ENCODE measurements at regions not wholly inside any gene's neighbourhood (a gene's known extent, or its start where the extent isn't known, plus 50 kb on each side); places are given as distances from the start of the nearest gene placed in this dataset.

- ChIA-PET POLR2A (no interaction called here), CTCF (interaction anchor here (1.2 kb wide), 1 partner anchor 191 kb away, joined by 4 read pairs; no protein-coding TSS in a partner anchor)
- FAIRE-seq, result no peak
- Histone ChIP-seq H3K4me3 (replicated peaks in 1 of 3; ENCODE audit: insufficient read depth in 1 of 3, low read depth in 1 of 3, low read length in 3 of 3) (no peak overlapping the region), H2AFZ (ENCODE audit: low read depth, low read length) (no peak overlapping the region), H3K27me3 (ENCODE audit: control insufficient read depth in 2 of 2, insufficient read depth in 2 of 2, low read length in 2 of 2) (no peaks in the 10 kb centered on the region), H3K9me3 (replicated peaks; ENCODE audit: control insufficient read depth, insufficient read depth, low read length) (no peaks in the 10 kb centered on the region), H3K4me2 (ENCODE audit: insufficient read depth, low read length) (no peak overlapping the region), H4K20me1 (replicated peaks; ENCODE audit: control insufficient read depth, extremely low read depth, insufficient read depth, low read length) (no peaks in the 10 kb centered on the region), H3K9me1 (replicated peaks; ENCODE audit: control insufficient read depth, extremely low read depth, insufficient read depth, low read length) (no peaks in the 10 kb centered on the region), H3K4me1 (ENCODE audit: control insufficient read depth, extremely low read depth, insufficient read depth, low read length) (no peaks in the 10 kb centered on the region), H3K9ac (replicated peaks; ENCODE audit: extremely low read depth, insufficient read depth, low read length) (no peak overlapping the region), H3K79me2 (ENCODE audit: control insufficient read depth, insufficient read depth, low read length) (no peaks in the 10 kb centered on the region), H3K27ac (ENCODE audit: insufficient read depth, low read depth, low read length) (no peak overlapping the region), H3K36me3 (ENCODE audit: control insufficient read depth in 2 of 2, extremely low read depth in 1 of 2, insufficient read depth in 2 of 2, low read length in 2 of 2) (no peaks in the 10 kb centered on the region)
- no peak for DNase-seq (ENCODE audit: low read depth, low spot score)
- intact Hi-C loops (cut with micrococcal nuclease), result no loop called here
- dilution Hi-C loops (cut with MboI; ENCODE audit: extremely low pct_ligation_motif_present, low sequenced_read_pairs), result no loop called here
- no peak for TF ChIP-seq MAX (IDR thresholded peaks at IDR 0.05; ENCODE audit: insufficient read depth, insufficient read length)
- TF ChIP-seq POLR2AphosphoS5 (IDR thresholded peaks at IDR 0.05; ENCODE audit: insufficient read depth, low read depth, low read length), result no peak
- TF ChIP-seq EZH2 (IDR thresholded peaks at IDR 0.05; ENCODE audit: borderline replicate concordance, low read depth, low read length, severe bottlenecking), result no peak
- TF ChIP-seq GATA2 (IDR thresholded peaks at IDR 0.05; ENCODE audit: insufficient read depth, insufficient read length, low read depth, low read length), result no peak
- no peak for TF ChIP-seq JUN (IDR thresholded peaks at IDR 0.05; ENCODE audit: borderline replicate concordance, insufficient read depth, insufficient read length, low read depth)
- no peak for TF ChIP-seq CTCF (IDR thresholded peaks at IDR 0.05; ENCODE audit: extremely low read depth in 1 of 2, insufficient read depth in 1 of 2, low read depth in 1 of 2, low read length in 2 of 2)
- TF ChIP-seq MYC (IDR thresholded peaks at IDR 0.05; ENCODE audit: low read depth, low read length), result no peak
- TF ChIP-seq FOS (IDR thresholded peaks at IDR 0.05; ENCODE audit: borderline replicate concordance, insufficient read depth, low read length), result no peak
- TF ChIP-seq POLR2A (IDR thresholded peaks at IDR 0.05; ENCODE audit: low read depth, low read length), result no peak
- no TSS peak for BruUV-seq (replicated peaks)
Measured at GRCh38 chr6:170022291-170022722, 268.6 kb downstream of the DLL1 start.
